Fibroblast of mammary gland (primary cell): ENCODE measurements at regions not wholly inside any gene's neighbourhood (a gene's known extent, or its start where the extent isn't known, plus 50 kb on each side); places are given as distances from the start of the nearest gene placed in this dataset.

ENCODE experiments used
- DNase-seq: peaks from one replicate; pipeline ENCODE4 v3.0.0-alpha.2; 2010; ENCODE audit warnings: low read depth
- H3K4me3 ChIP-seq: 2 replicates; pipeline ENCODE4 v1.5.1; 2011; ENCODE audit warnings: low read depth, mild to moderate bottlenecking, low read length, moderate library complexity; ENCODE audit not compliant: control insufficient read depth
- TF ChIP-seq, protein P1 (sequence below): conservative IDR thresholded peaks from 2 replicates; pipeline ENCODE4 v1.5.1; 2011; ENCODE audit warnings: low read depth, low read length, inconsistent platforms; ENCODE audit not compliant: control insufficient read depth, insufficient read depth

DNA sequence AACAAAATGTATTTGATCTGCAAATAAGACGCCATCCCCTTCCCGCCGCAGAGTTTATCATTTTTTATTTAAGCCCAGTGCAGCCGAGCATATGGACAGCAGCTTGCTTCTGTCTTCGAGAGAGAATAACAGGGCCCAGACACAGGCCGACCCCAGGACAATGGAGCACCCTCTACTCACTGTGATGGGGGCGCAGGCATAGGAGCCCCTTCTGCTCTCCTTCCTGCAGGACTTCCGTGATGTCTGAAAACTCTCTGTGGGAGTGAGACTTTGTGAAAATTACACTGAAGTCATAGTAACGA is 134.8 kb downstream of the OAT start:
- H3K4me3 ChIP-seq: no peak overlapping the region
- no peak for DNase-seq
- TF ChIP-seq, protein P1, sequence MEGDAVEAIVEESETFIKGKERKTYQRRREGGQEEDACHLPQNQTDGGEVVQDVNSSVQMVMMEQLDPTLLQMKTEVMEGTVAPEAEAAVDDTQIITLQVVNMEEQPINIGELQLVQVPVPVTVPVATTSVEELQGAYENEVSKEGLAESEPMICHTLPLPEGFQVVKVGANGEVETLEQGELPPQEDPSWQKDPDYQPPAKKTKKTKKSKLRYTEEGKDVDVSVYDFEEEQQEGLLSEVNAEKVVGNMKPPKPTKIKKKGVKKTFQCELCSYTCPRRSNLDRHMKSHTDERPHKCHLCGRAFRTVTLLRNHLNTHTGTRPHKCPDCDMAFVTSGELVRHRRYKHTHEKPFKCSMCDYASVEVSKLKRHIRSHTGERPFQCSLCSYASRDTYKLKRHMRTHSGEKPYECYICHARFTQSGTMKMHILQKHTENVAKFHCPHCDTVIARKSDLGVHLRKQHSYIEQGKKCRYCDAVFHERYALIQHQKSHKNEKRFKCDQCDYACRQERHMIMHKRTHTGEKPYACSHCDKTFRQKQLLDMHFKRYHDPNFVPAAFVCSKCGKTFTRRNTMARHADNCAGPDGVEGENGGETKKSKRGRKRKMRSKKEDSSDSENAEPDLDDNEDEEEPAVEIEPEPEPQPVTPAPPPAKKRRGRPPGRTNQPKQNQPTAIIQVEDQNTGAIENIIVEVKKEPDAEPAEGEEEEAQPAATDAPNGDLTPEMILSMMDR: no peak

DNA sequence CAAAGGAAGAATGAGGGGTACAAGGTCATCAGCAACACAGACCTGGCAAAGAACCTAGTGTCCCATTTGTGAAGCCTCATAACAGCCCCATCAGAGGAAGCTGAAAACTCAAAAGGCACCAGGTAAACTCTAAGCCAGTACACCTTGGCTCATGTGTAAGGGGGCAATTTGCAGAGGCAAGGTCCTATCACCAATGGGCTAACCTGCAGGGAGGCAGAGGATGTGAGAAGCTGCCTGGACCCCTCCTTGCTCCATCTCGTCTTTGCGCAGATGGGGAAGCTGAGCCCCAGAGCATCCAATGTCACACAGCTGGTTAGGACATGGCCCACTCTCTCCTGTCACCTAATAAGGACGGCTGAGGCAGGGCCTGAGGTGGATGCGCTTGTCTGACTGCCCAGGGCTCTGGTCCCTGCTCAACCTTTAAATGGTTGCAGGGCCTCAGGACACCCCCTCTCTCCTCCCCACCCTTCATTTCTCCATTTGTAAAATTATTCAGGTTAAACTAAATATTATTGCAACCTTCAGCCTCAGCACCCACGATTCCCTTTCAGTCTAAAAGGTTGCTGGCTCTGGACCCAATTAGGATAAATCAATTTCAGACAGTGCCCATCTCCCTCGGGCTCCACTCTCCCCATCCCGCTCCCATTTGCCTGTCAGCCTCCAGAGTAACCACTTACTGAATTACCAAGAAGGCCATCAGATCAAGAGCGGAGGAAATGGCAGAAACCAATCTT is 135.3 kb downstream of the OAT start:
- no peak for DNase-seq
- TF ChIP-seq, protein P1: no peak
- H3K4me3 ChIP-seq: no peak overlapping the region

DNA sequence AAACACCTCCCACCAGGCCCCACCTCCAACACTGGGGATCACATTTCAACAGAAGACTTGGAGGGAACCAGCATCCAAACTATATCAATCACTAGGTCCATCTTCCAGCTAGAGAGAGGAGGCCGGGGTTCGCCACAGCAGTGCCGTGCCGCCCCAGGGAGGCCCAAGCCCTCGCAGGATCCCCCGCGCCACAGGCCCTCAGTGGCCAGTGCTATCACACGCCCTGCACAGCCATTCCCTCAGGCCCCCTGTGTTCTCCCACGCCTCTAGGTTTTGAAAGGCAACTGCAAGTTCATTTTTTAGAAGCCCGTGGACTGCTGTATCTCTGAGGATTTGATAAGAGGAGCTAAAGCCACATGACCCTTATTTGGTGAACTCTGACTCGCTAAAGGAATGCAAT is 136.4 kb downstream of the OAT start:
- TF ChIP-seq, protein P1: no peak
- H3K4me3 ChIP-seq: no peak overlapping the region
- no peak for DNase-seq

DNA sequence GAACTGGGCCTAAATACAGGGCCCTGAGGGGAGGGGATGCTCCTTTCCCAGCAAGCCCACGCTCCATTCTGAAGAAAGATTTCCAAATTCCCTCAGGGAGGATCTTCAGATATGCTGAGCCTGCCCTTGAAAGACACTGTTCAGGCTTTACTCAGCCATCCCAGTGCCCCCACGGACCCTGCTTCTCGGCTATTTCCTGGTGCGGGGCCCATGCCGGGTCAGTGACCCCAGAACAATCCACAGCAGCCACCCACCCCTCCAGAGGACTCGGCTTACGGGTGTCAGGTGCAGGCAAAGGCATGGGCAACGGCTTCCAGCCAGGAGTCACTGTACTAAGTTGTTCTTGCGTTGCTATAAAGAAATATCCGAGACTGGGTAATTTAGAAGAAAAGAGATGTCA is 137.1 kb downstream of the OAT start:
- DNase-seq: no peak
- no peak overlapping the region for H3K4me3 ChIP-seq
- TF ChIP-seq, protein P1: no peak

DNA sequence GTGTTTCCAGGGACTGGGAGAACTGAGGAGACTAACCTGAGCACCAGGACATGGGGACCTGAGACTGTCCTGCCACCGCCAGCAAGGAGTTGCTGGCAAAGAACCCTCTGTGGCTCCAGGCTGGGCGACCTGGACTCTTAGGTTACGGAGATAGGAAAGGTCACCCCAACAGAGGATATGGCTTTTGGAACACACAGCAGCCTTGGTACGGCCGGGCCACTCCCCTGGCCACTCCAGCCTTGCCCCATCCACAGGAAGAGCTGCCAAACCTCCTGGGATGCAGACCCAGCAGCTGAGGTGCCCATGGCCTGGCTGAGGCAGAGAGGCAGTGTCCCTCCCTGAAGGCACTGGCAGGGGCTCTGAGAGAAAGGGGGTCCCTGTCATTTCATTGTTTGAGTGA is 137.8 kb downstream of the OAT start:
- no peak for DNase-seq
- no peak overlapping the region for H3K4me3 ChIP-seq
- TF ChIP-seq, protein P1: no peak

DNA sequence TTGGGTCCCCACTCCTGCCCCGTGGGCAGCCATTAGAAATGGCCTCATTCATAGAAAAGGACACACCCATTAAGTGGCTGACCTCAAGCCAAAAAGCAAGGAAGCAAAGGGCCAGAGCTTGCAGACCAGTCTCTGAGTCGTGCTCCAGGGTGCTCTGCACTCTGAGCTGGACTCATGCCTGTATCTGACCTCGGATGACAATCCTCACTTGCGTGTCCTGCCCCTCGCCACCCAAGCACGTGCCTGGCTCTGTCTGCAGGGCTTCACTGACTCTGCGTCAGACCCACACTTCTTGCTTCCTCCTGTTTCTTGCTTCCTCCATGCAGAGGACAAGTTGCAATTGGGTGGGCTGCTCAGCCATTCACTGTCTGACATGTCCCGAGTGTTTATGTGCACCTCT is 138.8 kb downstream of the OAT start:
- TF ChIP-seq, protein P1: no peak
- no peak overlapping the region for H3K4me3 ChIP-seq
- DNase-seq: no peak

DNA sequence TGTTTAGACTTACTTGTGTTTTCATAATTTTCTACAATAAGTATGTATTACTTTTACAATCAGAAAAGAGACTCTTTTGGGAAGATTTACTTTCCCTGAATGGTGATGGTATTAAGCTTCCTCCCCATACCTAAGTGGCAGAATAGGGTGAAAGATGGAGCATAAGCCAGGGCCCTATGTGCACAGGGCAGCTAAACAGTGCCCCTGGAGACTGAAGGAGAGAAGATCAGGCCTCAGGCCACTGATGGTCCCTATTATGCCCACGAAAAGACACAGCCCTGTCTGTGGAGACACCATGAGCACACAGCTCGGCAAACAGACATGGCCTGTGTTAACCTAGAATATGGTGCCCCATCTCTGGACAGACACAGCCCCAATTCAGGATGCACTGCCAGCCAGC is 139.4 kb downstream of the OAT start:
- TF ChIP-seq, protein P1: no peak
- no peak overlapping the region for H3K4me3 ChIP-seq
- no peak for DNase-seq
